WERI-Rb-1 (cell line): ENCODE measurements at regions not wholly inside any gene's neighbourhood (a gene's known extent, or its start where the extent isn't known, plus 50 kb on each side); places are given as distances from the start of the nearest gene placed in this dataset.

Experiments
- DNase-seq: peaks from one replicate; pipeline ENCODE4 v3.0.0-alpha.2; 2020
- H3K27ac ChIP-seq: fragments of 250-450 bp; sonication (Bioruptor Pico); 2 replicates; pipeline ENCODE4 v1.5.1; 2020; ENCODE audit warnings: mild to moderate bottlenecking, moderate library complexity
- H3K27me3 ChIP-seq: fragments of 250-450 bp; sonication (Bioruptor Pico); 2 replicates; pipeline ENCODE4 v1.5.1; 2021; ENCODE audit warnings: mild to moderate bottlenecking, low read depth, moderate library complexity; ENCODE audit not compliant: insufficient read depth, severe bottlenecking
- H3K36me3 ChIP-seq: fragments of 250-450 bp; sonication (Bioruptor Pico); 2 replicates; pipeline ENCODE4 v1.5.1; 2020; ENCODE audit warnings: mild to moderate bottlenecking, moderate library complexity
- H3K4me3 ChIP-seq: 2 replicates; pipeline ENCODE4 v1.5.1; 2011; ENCODE audit warnings: low read depth, mild to moderate bottlenecking, control low read depth, low read length
- H3K9me3 ChIP-seq: fragments of 250-450 bp; sonication (Bioruptor Pico); 2 replicates; pipeline ENCODE4 v1.5.1; 2021; ENCODE audit warnings: mild to moderate bottlenecking, moderate library complexity; ENCODE audit not compliant: severe bottlenecking
- CTCF ChIP-seq: IDR thresholded peaks from 2 replicates; pipeline ENCODE4 v1.5.1; 2011; ENCODE audit warnings: low read depth, mild to moderate bottlenecking, control low read depth, inconsistent platforms, low read length

DNA sequence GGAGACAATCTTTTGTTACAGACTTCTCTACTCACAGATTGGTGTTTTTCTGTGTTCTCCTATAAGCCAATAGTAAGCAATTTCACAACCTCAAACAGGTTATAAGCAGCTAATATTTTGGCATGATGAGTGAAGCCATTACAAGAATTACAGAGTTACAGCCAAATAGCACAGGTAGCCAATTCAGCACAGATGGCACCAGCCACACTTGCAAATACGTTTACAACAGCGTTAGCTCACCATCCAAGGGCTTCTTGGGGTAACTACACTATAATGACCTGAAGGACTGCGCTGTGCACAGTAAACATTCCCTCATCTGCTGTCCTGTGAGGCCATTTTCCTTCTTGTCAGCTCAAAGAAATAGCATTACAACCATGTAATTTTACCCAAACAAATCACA lies 428.6 kb downstream of the TCERG1L start:
- no peaks in the 10 kb centered on the region for H3K9me3 ChIP-seq
- no peaks in the 10 kb centered on the region for H3K36me3 ChIP-seq
- no peak overlapping the region for H3K4me3 ChIP-seq
- no peak overlapping the region for H3K27ac ChIP-seq
- TF ChIP-seq CTCF, result peak; percentile 20; the same call in 1 of the 2 replicates
- no peaks in the 10 kb centered on the region for H3K27me3 ChIP-seq
- DNase-seq, result no peak

- no peak for DNase-seq
- Histone ChIP-seq H3K27me3 (no peaks in the 10 kb centered on the region), H3K9me3 (no peaks in the 10 kb centered on the region), H3K4me3 (no peak overlapping the region), H3K27ac (no peak overlapping the region), H3K36me3 (no peaks in the 10 kb centered on the region)
- TF ChIP-seq CTCF, result no peak
Observed at GRCh38 chr10:130884456-130884855, 427.1 kb downstream of the TCERG1L start.

DNA sequence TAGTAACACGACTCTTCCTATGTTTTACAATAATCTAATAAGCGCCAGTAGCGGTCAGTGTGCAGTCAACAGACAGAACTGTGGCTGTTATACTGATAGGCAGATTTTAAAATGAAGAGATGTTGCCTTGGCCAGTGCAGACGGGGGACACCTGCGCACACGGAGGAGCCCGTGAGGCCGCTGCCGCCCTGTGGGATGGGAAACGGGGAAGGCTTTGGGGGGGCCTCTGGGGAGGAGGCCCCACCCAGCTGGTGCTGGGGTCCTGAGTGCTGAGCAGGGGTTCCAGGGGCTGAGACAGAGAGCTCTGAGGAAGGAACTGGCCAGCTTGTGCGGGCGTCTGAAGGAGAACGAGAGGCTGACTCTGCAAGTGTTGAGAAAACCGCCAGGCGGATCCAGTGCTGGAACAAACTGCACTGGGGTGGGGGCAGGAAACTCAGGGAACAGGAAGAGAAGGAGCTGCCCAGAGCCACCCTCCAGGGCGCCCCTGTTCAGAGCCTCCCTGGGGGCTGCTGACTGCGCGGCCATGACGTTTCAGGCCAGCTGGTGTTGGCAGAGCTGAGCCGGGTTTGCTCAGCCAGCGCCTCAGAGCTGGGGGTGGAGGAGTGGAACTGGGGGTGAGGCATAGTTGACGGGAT lies 426.4 kb downstream of the TCERG1L start:
- H3K27ac ChIP-seq, result no peak overlapping the region
- H3K36me3 ChIP-seq, result no peaks in the 10 kb centered on the region
- H3K4me3 ChIP-seq, result no peak overlapping the region
- no peaks in the 10 kb centered on the region for H3K9me3 ChIP-seq
- H3K27me3 ChIP-seq, result no peaks in the 10 kb centered on the region
- DNase-seq, result no peak
- TF ChIP-seq CTCF, result no peak

DNA sequence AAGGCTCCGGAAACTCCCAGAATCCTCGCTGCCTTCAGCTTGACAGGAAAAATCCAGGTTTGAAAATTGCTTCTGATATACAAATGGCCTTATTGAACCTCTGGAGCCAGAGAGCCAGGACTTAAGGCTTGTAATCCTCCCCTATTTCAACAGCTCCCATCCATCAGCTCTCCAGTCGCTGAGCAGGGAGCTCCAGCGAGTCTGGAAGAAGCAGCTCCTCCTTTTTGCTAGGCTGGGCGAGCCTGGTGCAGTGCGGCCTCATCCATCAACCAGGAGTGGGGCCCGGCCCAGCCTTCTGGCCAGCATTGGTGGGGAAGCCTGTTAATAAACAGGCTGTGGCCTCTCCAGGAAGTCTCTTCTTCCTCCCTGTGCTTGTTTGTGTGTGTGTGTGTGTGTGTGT lies 424.4 kb downstream of the TCERG1L start:
- DNase-seq, result peak; percentile 70
- TF ChIP-seq CTCF, result no peak

GRCh38 chr10:130888493-130888892 lies 423.0 kb downstream of the TCERG1L start:
- H3K9me3 ChIP-seq, result no peaks in the 10 kb centered on the region
- no peak for TF ChIP-seq CTCF
- H3K4me3 ChIP-seq, result no peak overlapping the region
- no peaks in the 10 kb centered on the region for H3K36me3 ChIP-seq
- no peak overlapping the region for H3K27ac ChIP-seq
- H3K27me3 ChIP-seq, result no peaks in the 10 kb centered on the region
- DNase-seq, result no peak

More for the DNA sequence above, 424.4 kb downstream of the TCERG1L start:
- Histone ChIP-seq H3K27ac (no peak overlapping the region), H3K27me3 (no peaks in the 10 kb centered on the region), H3K9me3 (no peaks in the 10 kb centered on the region), H3K4me3 (no peak overlapping the region), H3K36me3 (no peaks in the 10 kb centered on the region)

GRCh38 chr10:130889240-130889639 lies 422.3 kb downstream of the TCERG1L start:
- TF ChIP-seq CTCF, result no peak
- no peaks in the 10 kb centered on the region for H3K9me3 ChIP-seq
- no peak for DNase-seq
- H3K36me3 ChIP-seq, result no peaks in the 10 kb centered on the region
- H3K27me3 ChIP-seq, result no peaks in the 10 kb centered on the region
- H3K4me3 ChIP-seq, result no peak overlapping the region
- no peak overlapping the region for H3K27ac ChIP-seq
